HG03565 (cell line): ENCODE measurements at regions not wholly inside any gene's neighbourhood (a gene's known extent, or its start where the extent isn't known, plus 50 kb on each side); places are given as distances from the start of the nearest gene placed in this dataset.
"Not testable (repeated sequence)": the region's sequence is repeated elsewhere in the genome, so short reads cannot be mapped to it uniquely, and the experiment has no call there.

Experiments used
- ATAC-seq: cut with Tn5 transposase; IDR thresholded peaks from one replicate; pipeline ENCODE4 v1.9.1; 2021; ENCODE audit warnings: mild to moderate bottlenecking, moderate library complexity; ENCODE audit not compliant: unreplicated experiment

- no peak for ATAC-seq
These were observed 656.8 kb upstream of the SGO1 start for GRCh38 chr3:20842594-20843436.

- ATAC-seq: no peak
These were observed 656.0 kb upstream of the SGO1 start for GRCh38 chr3:20842002-20842401.

- ATAC-seq: no peak
These were observed 651.8 kb upstream of the SGO1 start for GRCh38 chr3:20837676-20838302.

GRCh38 chr3:20836801-20837200 lies 650.8 kb upstream of the SGO1 start:
- no peak for ATAC-seq

GRCh38 chr3:20832963-20833362 lies 647.0 kb upstream of the SGO1 start:
- ATAC-seq: no peak

DNA sequence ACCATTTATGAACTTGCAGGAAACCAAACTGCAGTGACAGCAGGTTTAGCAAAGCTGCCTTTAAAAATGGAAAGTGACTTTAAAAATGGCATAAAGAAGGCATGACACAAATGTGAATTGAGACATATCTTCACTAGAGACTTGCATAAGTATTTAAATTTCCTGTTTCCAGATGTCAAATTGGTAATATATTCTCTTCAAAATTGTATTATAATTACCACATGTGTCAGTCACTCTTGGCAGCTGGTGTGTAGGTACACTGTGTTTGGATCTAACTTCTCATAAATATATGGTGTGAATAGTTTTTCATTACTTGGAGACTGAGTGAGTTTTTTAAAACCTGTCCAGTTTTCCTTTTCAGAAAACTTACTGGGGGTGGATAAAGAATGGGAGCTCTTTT lies 636.2 kb upstream of the SGO1 start:
- ATAC-seq: no peak

DNA sequence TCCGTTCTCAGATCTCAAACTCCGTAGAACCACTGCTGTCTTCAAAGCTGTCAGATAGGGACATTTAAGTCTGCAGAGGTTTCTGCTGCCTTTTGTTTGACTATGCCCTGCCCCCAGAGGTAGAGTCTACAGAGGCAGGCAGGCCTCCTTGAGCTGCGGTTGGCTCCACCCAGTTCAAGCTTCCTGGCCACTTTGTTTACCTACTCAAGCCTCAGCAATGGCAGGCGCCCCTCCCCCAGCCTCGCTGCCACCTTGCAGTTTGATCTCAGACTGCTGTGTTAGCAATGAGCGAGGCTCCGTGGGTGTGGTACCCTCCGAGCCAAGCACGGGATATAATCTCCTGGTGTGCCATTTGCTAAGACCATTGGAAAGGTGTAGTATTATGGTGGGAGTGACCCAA lies 634.9 kb upstream of the SGO1 start:
- not testable (repeated sequence) for ATAC-seq

GRCh38 chr3:20811631-20812030 lies 625.6 kb upstream of the SGO1 start:
- ATAC-seq: no peak

GRCh38 chr3:20811006-20811405 lies 625.0 kb upstream of the SGO1 start:
- no peak for ATAC-seq

DNA sequence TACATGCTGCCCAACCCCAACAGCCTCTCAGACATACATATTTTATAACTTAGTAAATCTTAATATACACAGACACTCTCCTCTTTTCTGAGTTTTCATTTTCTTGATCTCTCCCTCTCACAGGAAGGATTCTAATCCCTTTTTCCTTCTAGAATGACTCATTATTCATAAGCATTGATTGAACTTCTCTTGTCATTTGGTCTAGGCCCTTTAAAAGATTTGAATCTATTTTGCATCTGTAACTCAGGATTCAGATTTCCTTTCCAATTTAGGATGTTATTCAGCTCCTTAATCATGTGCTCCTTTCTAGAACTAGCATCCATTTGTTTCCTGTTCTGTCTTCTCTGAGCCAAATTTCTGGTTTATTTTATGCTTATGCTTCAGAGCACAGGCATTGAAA lies 624.5 kb upstream of the SGO1 start:
- ATAC-seq: no peak

DNA sequence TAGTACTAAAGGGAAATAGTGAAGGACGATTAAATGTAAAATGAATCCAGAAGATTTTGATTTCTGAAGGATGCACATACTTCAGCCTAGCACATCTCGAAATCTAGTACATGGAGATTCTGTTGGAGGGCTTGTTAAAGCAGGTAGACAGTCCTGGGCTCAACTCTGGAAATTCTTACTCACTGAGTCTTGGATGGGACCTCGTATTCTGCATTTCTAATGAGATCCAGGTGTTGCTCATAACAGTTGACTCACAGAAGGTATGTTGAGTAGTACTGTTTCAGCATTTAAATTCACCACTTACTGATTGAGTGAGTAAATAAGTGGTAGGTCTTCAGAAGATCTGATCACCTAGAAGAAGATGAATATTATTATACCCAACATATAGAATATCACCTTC lies 623.4 kb upstream of the SGO1 start:
- no peak for ATAC-seq

DNA sequence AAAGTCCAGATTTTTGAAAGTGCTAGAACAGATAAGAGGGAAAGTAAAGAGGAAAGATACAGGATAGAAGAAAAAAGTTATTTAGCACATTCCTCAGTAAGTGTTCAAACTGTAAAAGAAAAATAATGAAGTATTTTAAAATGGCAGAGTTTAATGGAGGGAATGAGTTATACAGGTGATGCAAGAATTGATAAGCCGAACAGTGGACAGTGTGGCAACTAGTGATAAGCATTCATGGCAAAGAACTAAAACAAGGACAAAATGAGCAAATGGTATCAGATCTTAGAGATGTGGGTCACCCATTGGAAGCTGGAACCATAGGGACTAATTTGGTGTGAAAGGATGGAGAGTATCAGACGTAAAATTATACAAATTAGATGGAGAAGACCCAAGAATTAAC lies 622.9 kb upstream of the SGO1 start:
- ATAC-seq: no peak

GRCh38 chr3:20798666-20799065 lies 612.7 kb upstream of the SGO1 start:
- no peak for ATAC-seq

GRCh38 chr3:20787005-20787404 lies 601.0 kb upstream of the SGO1 start:
- no peak for ATAC-seq

GRCh38 chr3:20776692-20777091 lies 590.7 kb upstream of the SGO1 start:
- ATAC-seq: no peak

DNA sequence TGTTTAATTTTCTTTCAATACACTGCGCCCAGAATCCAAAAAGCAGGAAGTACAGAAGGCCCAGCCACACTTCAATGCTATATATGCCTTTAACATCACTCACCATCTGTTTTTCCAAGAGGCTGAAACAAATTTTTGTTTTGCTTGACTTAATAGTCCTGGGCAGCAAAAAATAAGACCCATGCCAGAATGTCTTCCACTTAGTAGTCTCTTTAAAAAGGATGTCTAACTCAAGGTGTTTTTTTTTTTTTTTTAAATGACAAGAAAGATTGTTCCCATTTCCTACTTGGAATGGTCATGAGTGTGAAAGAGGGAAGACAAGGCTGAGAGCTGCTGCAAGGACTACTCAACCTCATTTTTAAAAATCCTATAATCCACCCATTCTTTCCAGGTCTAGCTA lies 590.3 kb upstream of the SGO1 start:
- ATAC-seq: no peak

DNA sequence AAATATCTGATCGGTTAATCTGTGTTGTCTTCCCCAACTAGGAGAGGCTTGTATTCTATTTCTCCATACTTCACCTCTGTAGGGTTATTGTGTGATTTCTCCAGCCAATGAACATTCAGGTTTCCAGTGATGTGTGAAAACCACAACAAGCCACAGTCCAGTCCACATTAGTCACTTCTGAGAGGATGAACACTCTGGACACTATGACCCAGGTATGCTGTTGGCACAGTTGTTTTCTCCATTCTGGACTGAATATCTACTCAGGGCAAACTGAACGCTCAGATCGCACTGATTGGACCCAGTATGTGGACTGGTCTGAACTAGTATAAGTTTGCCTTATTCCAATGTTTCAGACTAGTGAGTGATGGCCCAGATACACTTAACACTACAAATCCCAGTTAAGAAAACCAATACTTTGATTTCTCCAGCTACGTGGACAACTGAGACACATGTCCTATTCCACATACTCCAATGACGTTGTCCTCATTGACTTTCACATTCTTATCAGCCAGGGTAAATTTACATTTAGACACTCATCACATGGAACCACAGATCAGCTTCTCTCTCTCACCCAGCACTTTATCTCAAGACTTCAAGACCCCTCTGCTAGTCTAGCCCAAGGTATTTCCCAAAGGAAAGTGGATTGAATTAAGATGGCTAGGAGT lies 587.4 kb upstream of the SGO1 start:
- ATAC-seq: no peak

DNA sequence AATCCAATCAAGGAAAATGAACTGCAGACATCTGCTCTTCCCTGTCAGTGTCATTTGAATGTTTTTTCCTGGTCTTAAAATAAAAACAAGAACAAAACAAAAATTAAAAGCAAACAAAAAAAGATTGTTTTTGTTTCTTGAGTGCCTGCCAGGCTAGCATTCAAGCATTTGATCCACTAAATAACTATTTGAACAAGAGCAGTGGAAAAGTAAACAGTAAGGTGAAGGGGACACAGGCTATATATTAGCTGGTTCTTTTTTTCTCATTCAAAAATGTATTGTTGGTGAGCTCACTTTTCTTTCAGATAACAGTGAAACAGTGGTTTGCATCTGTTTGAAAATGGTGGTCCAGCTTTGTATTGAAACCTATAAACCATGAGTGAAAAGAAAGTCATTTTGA lies 586.9 kb upstream of the SGO1 start:
- ATAC-seq: no peak

DNA sequence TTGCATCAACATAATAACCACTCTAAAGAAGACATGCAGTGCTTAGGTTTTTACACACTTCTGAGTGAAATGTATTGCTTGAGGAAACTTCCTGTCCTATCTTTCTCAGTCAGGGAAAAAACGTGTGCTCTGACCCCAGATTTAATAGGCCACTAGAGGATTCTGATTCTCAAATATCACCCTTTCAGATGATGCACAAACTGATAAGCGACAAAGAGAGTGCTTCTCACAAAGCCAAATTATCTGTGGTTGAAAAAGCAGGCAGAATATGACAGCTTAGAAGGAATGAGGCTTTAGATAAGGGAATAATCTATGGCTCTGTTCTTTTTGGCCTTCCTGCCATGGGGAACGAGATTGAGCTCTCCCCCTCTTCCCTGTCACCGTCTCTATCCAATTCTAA lies 583.4 kb upstream of the SGO1 start:
- ATAC-seq: no peak

DNA sequence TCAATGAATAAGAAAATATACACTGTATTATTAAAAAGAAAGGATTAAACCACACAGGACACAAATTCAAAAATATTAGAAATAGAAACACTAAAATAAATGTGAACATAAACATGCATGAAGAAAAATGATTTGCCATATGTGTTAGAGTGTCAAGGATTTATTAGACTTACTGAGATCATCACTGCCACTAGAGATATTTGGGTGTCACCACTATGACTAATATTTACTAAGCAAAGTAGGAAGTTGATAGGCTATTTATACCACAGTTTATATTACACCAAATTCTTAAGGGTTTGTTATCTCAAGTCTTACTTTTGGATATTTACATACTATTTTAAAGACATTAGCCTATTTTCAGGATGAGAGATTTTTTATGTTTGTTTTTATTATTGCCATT lies 575.0 kb upstream of the SGO1 start:
- ATAC-seq: no peak

GRCh38 chr3:20752416-20752815 lies 566.4 kb upstream of the SGO1 start:
- no peak for ATAC-seq

DNA sequence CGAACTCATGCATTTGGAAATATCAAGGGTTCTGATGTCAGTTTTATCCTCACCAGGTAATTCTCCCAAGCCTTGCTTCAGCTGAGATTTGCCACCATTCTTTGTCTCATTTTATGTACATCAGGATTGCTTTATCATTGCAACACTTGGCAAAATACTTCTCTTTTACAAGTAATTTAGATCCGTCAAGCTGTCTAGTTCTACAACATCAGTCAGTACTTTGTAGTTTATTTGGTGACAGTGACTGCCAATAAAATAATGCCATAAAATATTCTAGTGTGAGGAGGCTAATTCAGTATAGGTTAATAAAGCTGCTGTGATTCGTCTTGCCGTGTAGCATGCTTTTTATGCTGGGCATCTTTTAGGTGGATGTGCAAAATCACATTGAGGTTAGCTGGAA lies 565.3 kb upstream of the SGO1 start:
- ATAC-seq: no peak
